Bronchial epithelial cell (primary cell): ENCODE measurements at regions not wholly inside any gene's neighbourhood (a gene's known extent, or its start where the extent isn't known, plus 50 kb on each side); places are given as distances from the start of the nearest gene placed in this dataset.

Experiments used
- DNase-seq: peaks from one replicate; pipeline ENCODE4 v3.0.0-alpha.2; 2010; ENCODE audit warnings: low read depth
- FAIRE-seq: peaks from 2 replicates; lab custom pipeline; 2011; peaks lifted over from hg19 to GRCh38; lab: Jason Lieb, UNC
- H3K27me3 ChIP-seq: 2 replicates; pipeline ENCODE4 v1.5.1; 2011; ENCODE audit warnings: low read length; ENCODE audit not compliant: control insufficient read depth, insufficient read depth
- H3K36me3 ChIP-seq: 2 replicates; pipeline ENCODE4 v1.5.1; 2011; ENCODE audit warnings: low read length; ENCODE audit not compliant: control insufficient read depth, insufficient read depth
- H3K4me3 ChIP-seq: 2 replicates; pipeline ENCODE4 v1.5.1; 2011; ENCODE audit warnings: mild to moderate bottlenecking, low read depth, low read length, control low read depth
- CTCF ChIP-seq: IDR thresholded peaks from 2 replicates; pipeline ENCODE4 v1.5.1; 2011; ENCODE audit warnings: mild to moderate bottlenecking, moderate library complexity, low read length, control low read depth, inconsistent platforms; ENCODE audit not compliant: insufficient read depth, severe bottlenecking

DNA sequence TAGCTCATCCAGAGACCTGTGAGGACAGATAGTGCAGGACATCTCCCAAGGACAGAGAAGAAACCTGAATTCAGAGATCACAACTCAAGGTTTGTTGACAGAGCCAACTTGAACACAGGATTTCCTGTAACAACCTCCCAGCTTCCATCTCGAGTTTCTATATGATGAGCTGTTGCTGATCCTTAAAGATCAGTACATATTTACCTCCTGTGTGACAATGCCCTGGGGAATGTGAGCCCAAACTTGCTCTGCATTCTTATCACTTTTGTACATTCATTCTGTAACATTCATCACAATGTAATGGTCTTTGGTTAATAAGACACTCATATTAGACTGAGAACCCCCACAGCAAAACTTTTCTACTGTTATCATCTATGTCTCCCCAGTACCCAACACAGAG is 468.6 kb downstream of the XPNPEP1 start:
- TF ChIP-seq CTCF: no peak
- FAIRE-seq: no peak
- H3K4me3 ChIP-seq: no peak overlapping the region

DNA sequence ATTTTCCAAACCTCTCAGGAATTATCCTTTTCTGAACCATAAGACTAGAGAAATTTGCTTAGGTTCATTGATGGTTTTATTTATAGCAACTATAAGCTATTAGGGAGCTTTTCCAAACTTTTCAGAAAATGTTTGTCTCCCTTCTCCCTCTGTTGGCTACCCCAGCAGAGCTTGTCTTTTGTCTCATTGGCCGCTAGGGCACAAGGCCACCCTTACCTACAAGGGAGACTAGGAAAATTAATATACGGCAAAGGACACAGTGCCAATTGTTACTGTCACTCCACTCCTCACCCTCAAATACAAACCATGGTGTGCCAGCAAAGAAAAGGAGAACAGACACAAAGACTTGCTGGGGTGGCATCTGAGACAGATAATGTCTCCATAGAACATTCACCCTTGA is 471.4 kb downstream of the XPNPEP1 start:
- FAIRE-seq: no peak

More for the DNA sequence above, 468.6 kb downstream of the XPNPEP1 start:
- Histone ChIP-seq H3K36me3 (no peaks in the 10 kb centered on the region), H3K27me3 (peaks cover 2% of the 10 kb centered on the region)
- DNase-seq: peak; percentile 1

DNA sequence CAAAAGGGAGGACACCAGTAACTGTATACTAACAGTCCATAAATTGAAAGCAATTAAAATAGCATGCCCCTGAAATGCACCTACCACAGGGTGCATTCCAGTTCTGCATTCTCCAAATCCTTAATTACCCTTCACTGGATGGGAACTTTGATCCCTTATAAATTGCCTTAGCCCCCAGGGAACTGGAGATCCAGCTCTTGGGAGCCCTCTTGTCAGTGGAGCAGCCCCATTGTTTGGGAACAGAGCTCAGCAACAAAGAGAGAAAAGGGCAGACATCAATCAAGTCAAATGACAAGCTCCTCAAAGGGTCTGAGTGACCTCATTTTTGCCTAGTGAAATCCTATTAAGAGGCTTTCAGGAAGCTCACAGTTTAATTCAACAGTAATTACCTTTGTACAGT is 472.6 kb downstream of the XPNPEP1 start:
- H3K36me3 ChIP-seq: no peaks in the 10 kb centered on the region
- H3K4me3 ChIP-seq: no peak overlapping the region
- no peaks in the 10 kb centered on the region for H3K27me3 ChIP-seq
- DNase-seq (no peak), FAIRE-seq (no peak)
- no peak for TF ChIP-seq CTCF

More for the DNA sequence above, 471.4 kb downstream of the XPNPEP1 start:
- TF ChIP-seq CTCF: no peak
- no peaks in the 10 kb centered on the region for H3K36me3 ChIP-seq
- no peaks in the 10 kb centered on the region for H3K27me3 ChIP-seq
- DNase-seq: no peak
- H3K4me3 ChIP-seq: no peak overlapping the region

DNA sequence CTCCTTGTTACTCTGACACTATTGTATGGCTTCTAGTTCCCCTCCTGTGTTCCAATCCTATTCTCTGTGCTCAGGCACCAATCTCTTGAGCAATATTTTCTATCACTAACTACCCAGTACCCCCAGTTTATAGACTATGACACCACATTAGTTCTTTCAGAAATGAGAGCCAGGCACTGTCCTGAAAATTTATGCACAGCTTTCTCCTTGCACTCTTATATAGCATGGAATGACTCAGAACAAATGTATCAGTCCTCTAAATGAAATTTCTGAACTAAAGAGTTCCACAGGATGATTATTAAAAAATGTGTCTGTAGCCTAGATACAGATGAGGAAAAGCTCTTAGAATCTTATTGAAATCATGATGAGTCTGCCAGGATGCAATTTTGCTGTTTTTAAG is 489.9 kb downstream of the XPNPEP1 start:
- FAIRE-seq (no peak), DNase-seq (no peak)
- H3K4me3 ChIP-seq: no peak overlapping the region
- no peaks in the 10 kb centered on the region for H3K36me3 ChIP-seq
- no peaks in the 10 kb centered on the region for H3K27me3 ChIP-seq
- no peak for TF ChIP-seq CTCF

GRCh38 chr10:109432281-109432680 is 491.0 kb downstream of the XPNPEP1 start:
- no peaks in the 10 kb centered on the region for H3K36me3 ChIP-seq
- no peak for TF ChIP-seq CTCF
- no peak overlapping the region for H3K4me3 ChIP-seq
- no peaks in the 10 kb centered on the region for H3K27me3 ChIP-seq
- FAIRE-seq (no peak), DNase-seq (no peak)

GRCh38 chr10:109430799-109431198 is 492.5 kb downstream of the XPNPEP1 start:
- Histone ChIP-seq H3K27me3 (no peaks in the 10 kb centered on the region), H3K4me3 (no peak overlapping the region), H3K36me3 (no peaks in the 10 kb centered on the region)
- DNase-seq (no peak), FAIRE-seq (no peak)
- no peak for TF ChIP-seq CTCF
